Activated naive CD8-positive, alpha-beta T cell treated with anti-CD3 and anti-CD28 coated beads, Interleukin-2, amount 10 ng/mL, durations not matched to agents 7 days and 5 days (primary cell): ENCODE measurements at regions not wholly inside any gene's neighbourhood (a gene's known extent, or its start where the extent isn't known, plus 50 kb on each side); places are given as distances from the start of the nearest gene placed in this dataset.
"Not testable (repeated sequence)": the region's sequence is repeated elsewhere in the genome, so short reads cannot be mapped to it uniquely, and the experiment has no call there.

Experiments
- ATAC-seq: fragments of 150-1000 bp; cut with Tn5 transposase; one replicate; pipeline ENCODE4 v1.10.0; 2021; ENCODE audit warnings: low read depth, moderate library complexity
- POLR2A ChIA-PET: fragments of 350-600 bp; sonication (Branson Sonifier 250); formaldehyde crosslinking; loops from one replicate; lab custom pipeline; 2021; ENCODE audit warnings: antibody characterized with exemption; lab: Charles Lee
- DNase-seq: peaks from one replicate; pipeline ENCODE4 v3.0.0; 2021
- H3K27ac Mint-ChIP-seq: one replicate; pipeline ENCODE4 v1.8.0; 2022; ENCODE audit warnings: mild to moderate bottlenecking, mixed read lengths
- H3K27me3 Mint-ChIP-seq: one replicate; pipeline ENCODE4 v1.8.0; 2022; ENCODE audit warnings: mild to moderate bottlenecking, moderate library complexity, mixed read lengths
- H3K36me3 Mint-ChIP-seq: one replicate; pipeline ENCODE4 v1.8.0; 2021; ENCODE audit warnings: mild to moderate bottlenecking, mixed read lengths
- H3K4me1 Mint-ChIP-seq: one replicate; pipeline ENCODE4 v1.8.0; 2021; ENCODE audit warnings: mixed read lengths
- H3K4me3 Mint-ChIP-seq: one replicate; pipeline ENCODE4 v1.8.0; 2022; ENCODE audit warnings: mild to moderate bottlenecking, moderate library complexity, mixed read lengths
- H3K9me3 Mint-ChIP-seq: one replicate; pipeline ENCODE4 v1.8.0; 2021; ENCODE audit warnings: mixed read lengths

DNA sequence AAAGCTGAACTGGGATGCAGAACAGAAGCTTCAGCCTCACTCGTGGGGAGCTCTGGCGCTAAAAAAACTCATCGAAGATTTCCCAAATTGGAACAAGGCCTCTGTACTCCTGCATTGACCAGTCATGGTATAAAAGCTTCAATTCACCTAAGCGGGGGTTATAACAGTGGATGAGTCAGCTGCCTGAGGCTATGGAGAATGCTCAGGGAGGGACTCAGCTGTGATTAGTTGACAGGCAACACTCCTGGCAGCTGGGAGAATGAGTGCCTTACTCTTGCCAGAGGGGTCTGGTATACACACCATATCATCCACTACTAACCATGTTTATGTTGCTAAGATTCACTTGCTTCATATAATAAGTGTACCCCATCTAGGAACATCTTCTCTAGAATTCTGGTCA, 350.6 kb upstream of the VRK2 start:
- no peak overlapping the region for H3K4me3 Mint-ChIP-seq

DNA sequence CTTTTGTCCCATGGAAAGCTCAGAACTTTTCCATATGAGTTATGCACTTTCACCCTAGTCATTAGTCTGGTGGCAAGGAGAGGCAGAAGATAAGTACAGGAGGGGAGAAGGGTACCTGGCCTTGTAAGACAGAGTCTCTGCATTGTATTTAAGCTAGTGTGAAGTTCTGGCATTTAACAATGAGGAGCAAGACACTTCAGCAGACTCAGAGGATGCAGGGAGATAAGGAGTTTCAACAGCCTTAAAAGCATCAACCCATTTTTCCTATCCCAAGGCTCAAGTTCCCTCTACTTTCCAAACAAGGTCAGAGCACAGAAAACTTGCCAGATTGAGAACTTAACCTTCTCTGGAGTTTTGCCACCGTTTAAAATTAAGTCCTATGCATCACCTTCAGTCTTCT, 348.2 kb upstream of the VRK2 start:
- Mint-ChIP-seq H3K4me3 (no peak overlapping the region), H3K27ac (no peak overlapping the region), H3K4me1 (no peaks in the 10 kb centered on the region), H3K27me3 (peaks cover 2% of the 10 kb centered on the region), H3K9me3 (no peaks in the 10 kb centered on the region), H3K36me3 (no peaks in the 10 kb centered on the region)
- DNase-seq (no peak), ATAC-seq (no peak)
- POLR2A ChIA-PET = no interaction called here

More for the DNA sequence above, 350.6 kb upstream of the VRK2 start:
- Mint-ChIP-seq H3K4me1 (no peaks in the 10 kb centered on the region), H3K36me3 (no peaks in the 10 kb centered on the region), H3K9me3 (no peaks in the 10 kb centered on the region), H3K27me3 (peaks cover 2% of the 10 kb centered on the region), H3K27ac (no peak overlapping the region)
- ATAC-seq = no peak
- POLR2A ChIA-PET = no interaction called here
- no peak for DNase-seq

- POLR2A ChIA-PET = no interaction called here
- no peak for DNase-seq
- no peak overlapping the region for H3K27ac Mint-ChIP-seq
Measured at GRCh38 chr2:57698935-57699449, 347.6 kb upstream of the VRK2 start.

GRCh38 chr2:57701391-57701791, 345.2 kb upstream of the VRK2 start:
- ATAC-seq = no peak
- Mint-ChIP-seq H3K4me1 (no peaks in the 10 kb centered on the region), H3K36me3 (no peaks in the 10 kb centered on the region), H3K4me3 (no peak overlapping the region), H3K27me3 (no peaks in the 10 kb centered on the region), H3K27ac (no peak overlapping the region), H3K9me3 (no peaks in the 10 kb centered on the region)
- no peak for DNase-seq
- POLR2A ChIA-PET = no interaction called here

More at GRCh38 chr2:57698935-57699449, 347.6 kb upstream of the VRK2 start:
- Mint-ChIP-seq H3K4me3 (no peak overlapping the region), H3K36me3 (no peaks in the 10 kb centered on the region), H3K9me3 (no peaks in the 10 kb centered on the region), H3K4me1 (no peaks in the 10 kb centered on the region), H3K27me3 (no peaks in the 10 kb centered on the region)
- no peak for ATAC-seq

- Mint-ChIP-seq H3K9me3 (no peaks in the 10 kb centered on the region), H3K27ac (no peak overlapping the region), H3K4me3 (no peak overlapping the region), H3K36me3 (no peaks in the 10 kb centered on the region), H3K27me3 (no peaks in the 10 kb centered on the region), H3K4me1 (no peaks in the 10 kb centered on the region)
- DNase-seq = no peak
- ATAC-seq = no peak
- POLR2A ChIA-PET = no interaction called here
Measured at GRCh38 chr2:57703407-57703806, 343.2 kb upstream of the VRK2 start.

- ATAC-seq, H3K36me3 Mint-ChIP-seq, DNase-seq, H3K27ac Mint-ChIP-seq, POLR2A ChIA-PET, H3K9me3 Mint-ChIP-seq, H3K27me3 Mint-ChIP-seq, H3K4me1 Mint-ChIP-seq, H3K4me3 Mint-ChIP-seq: not testable (repeated sequence)
Measured at GRCh38 chr2:57707794-57708193, 338.8 kb upstream of the VRK2 start.

DNA sequence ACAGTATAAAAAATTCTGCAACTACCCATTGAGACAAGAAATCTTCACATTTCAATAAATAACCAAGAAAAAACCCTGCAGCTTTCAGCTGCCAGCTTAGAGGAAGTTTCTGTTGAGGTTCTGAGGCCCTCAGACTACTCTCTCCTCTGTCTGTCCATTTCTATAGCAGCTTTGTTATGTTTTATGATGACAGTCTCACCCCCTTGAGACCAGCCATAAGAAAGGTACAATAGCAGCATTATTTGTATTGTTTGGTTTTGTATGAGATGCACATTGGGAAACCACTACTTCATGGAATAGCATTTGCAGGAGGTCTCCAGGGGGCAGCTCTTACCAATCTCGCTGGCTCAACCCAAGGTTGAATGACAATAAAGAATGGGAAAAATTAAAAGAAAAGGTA, 334.6 kb upstream of the VRK2 start:
- no peaks in the 10 kb centered on the region for H3K36me3 Mint-ChIP-seq
- DNase-seq (no peak), ATAC-seq (no peak)
- no peak overlapping the region for H3K4me3 Mint-ChIP-seq
- POLR2A ChIA-PET = no interaction called here
- no peak overlapping the region for H3K27ac Mint-ChIP-seq
- no peaks in the 10 kb centered on the region for H3K9me3 Mint-ChIP-seq
- peaks cover 2% of the 10 kb centered on the region for H3K27me3 Mint-ChIP-seq
- no peaks in the 10 kb centered on the region for H3K4me1 Mint-ChIP-seq

- Mint-ChIP-seq H3K4me3 (peak overlapping the region; percentile 52), H3K4me1 (peaks cover 5% of the 10 kb centered on the region), H3K27ac (no peak overlapping the region), H3K36me3 (no peaks in the 10 kb centered on the region), H3K27me3 (peaks cover 14% of the 10 kb centered on the region), H3K9me3 (no peaks in the 10 kb centered on the region)
- POLR2A ChIA-PET = no interaction called here
- peak; percentile 94 for ATAC-seq
- DNase-seq = peak; percentile 31
Measured at GRCh38 chr2:57720728-57721627, 325.6 kb upstream of the VRK2 start.

DNA sequence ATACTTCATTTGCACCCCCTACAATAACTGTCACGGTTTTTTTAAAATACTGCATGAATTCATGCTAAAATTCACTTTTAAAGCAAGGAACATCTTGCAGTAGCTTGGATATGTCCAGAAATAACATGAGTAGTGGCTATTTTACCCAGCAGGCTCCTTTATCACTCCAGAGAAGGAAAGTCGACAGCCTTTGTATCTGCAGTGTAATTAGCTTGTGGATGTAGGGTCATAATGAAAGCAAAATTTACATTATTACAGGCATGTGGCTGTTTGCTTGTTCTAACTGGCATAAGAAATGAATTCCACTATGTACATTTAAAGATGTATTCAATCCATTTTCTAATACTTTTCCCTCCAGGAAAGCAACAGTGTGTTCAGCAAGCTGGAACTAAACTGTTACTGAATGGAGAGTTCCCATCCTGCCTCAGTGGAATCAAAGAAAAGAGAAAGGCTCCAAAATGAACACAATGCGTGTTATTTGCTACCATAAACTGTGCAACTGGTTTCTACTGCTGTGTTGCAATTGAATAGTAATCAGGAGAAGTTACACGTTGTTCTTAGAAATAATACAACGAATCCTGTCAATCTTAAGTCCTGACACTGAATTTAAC, 321.2 kb upstream of the VRK2 start:
- ATAC-seq = no peak
- Mint-ChIP-seq H3K27ac (no peak overlapping the region), H3K9me3 (no peaks in the 10 kb centered on the region), H3K36me3 (no peaks in the 10 kb centered on the region), H3K27me3 (peaks cover 4% of the 10 kb centered on the region), H3K4me3 (no peak overlapping the region), H3K4me1 (peaks cover 5% of the 10 kb centered on the region)
- POLR2A ChIA-PET = no interaction called here
- no peak for DNase-seq

GRCh38 chr2:57726294-57726693, 320.3 kb upstream of the VRK2 start:
- H3K27me3 Mint-ChIP-seq = no peaks in the 10 kb centered on the region
- H3K4me1 Mint-ChIP-seq = no peaks in the 10 kb centered on the region
- POLR2A ChIA-PET = no interaction called here
- H3K36me3 Mint-ChIP-seq = no peaks in the 10 kb centered on the region
- no peaks in the 10 kb centered on the region for H3K9me3 Mint-ChIP-seq
- DNase-seq = no peak
- no peak overlapping the region for H3K27ac Mint-ChIP-seq
- no peak for ATAC-seq
- H3K4me3 Mint-ChIP-seq = no peak overlapping the region

DNA sequence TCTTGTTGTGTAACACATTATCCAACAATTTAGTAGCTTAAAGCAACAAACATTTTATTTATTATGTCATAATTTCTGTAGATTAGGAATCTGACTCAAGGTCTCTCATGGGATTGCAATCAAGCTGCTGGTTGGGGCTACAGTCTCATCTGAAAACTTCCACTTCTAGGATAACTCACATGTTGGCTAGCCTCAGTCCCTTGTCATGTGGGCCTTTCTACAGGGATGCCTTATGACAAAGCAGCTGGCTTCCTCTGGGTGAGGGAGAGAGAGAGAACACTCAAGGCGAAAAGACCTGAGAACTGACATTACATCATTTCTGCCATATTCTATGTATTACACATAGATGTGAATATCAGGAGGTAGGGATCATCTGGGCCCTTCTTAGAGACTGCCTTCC, 317.9 kb upstream of the VRK2 start:
- ATAC-seq (no peak), DNase-seq (no peak)
- H3K4me1 Mint-ChIP-seq = no peaks in the 10 kb centered on the region
- POLR2A ChIA-PET = no interaction called here
- H3K27me3 Mint-ChIP-seq = no peaks in the 10 kb centered on the region
- no peak overlapping the region for H3K27ac Mint-ChIP-seq
- no peaks in the 10 kb centered on the region for H3K36me3 Mint-ChIP-seq
- H3K9me3 Mint-ChIP-seq = no peaks in the 10 kb centered on the region
- no peak overlapping the region for H3K4me3 Mint-ChIP-seq

- Mint-ChIP-seq H3K9me3 (no peaks in the 10 kb centered on the region), H3K4me1 (no peaks in the 10 kb centered on the region), H3K4me3 (no peak overlapping the region), H3K36me3 (no peaks in the 10 kb centered on the region), H3K27me3 (no peaks in the 10 kb centered on the region), H3K27ac (no peak overlapping the region)
- POLR2A ChIA-PET = no interaction called here
- ATAC-seq (no peak), DNase-seq (no peak)
Measured at GRCh38 chr2:57733956-57734355, 312.6 kb upstream of the VRK2 start.

DNA sequence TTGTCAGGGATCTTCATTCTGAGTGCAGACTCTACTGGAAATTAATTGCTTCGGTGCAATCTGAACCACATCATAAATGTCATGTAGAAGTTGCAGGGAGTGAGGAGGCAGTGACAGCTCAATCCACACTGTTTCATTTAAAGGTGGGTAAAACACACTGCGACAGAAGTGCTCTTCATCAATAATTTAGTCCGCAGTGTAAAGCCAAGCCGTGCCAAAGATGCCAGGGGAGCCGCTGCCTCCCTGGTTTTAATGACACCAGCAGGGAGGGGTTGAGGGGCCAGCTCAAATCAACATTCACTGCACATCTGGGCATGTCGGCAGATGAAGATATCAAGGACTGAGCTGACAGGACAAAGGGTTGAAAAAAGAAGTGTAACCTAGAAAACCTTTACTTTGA, 305.7 kb upstream of the VRK2 start:
- ATAC-seq = no peak
- Mint-ChIP-seq H3K4me3 (no peak overlapping the region), H3K9me3 (no peaks in the 10 kb centered on the region), H3K36me3 (no peaks in the 10 kb centered on the region), H3K4me1 (no peaks in the 10 kb centered on the region), H3K27me3 (peaks cover 3% of the 10 kb centered on the region), H3K27ac (no peak overlapping the region)
- POLR2A ChIA-PET = no interaction called here
- DNase-seq = no peak

GRCh38 chr2:57753636-57754035, 293.0 kb upstream of the VRK2 start:
- POLR2A ChIA-PET = no interaction called here
- ATAC-seq = no peak
- H3K4me3 Mint-ChIP-seq = no peak overlapping the region
- H3K27me3 Mint-ChIP-seq = peaks cover 4% of the 10 kb centered on the region
- no peak for DNase-seq
- H3K27ac Mint-ChIP-seq = no peak overlapping the region
- no peaks in the 10 kb centered on the region for H3K36me3 Mint-ChIP-seq
- H3K4me1 Mint-ChIP-seq = no peaks in the 10 kb centered on the region
- H3K9me3 Mint-ChIP-seq = no peaks in the 10 kb centered on the region
